ENCODE measurements at regions not wholly inside any gene's neighbourhood (a gene's known extent, or its start where the extent isn't known, plus 50 kb on each side); places are given as distances from the start of the nearest gene placed in this dataset.

DNA sequence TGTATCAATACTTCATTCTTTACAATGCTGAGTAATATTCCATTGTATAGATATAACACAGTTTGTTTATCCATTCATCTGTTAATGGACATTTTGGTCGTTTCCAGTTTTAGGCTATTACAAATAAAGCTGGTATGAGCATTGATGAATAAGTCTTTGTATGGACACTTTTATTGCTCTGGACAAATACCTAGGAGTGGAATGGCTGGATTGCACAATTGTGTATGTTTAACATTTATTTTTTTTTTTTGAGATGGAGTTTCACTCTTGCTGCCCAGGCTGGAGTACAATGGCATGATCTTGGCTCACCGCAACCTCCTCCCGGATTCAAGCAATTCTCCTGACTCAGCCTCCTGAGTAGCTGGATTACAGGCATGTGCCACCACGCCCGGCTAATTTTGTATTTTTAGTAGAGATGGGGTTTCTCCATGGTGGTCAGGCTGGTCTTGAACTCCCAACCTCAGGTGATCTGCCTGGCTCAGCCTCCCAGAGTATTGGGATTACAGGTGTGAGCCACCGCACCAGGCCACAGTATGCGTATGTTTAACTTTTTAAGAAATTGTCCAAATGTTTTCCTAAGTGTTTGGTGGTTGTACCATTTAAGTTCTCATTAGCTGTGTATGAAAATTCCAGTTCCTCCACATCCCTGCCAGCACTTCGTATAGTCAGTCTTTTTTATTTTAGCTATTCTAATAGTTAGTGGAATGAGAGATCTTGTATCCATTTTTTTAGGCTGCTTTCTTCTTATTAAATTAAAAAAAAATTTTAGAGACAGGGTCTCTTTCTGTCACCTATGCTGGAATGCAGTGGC lies 194.9 kb upstream of the HAAO start:
- TF ChIP-seq SIN3A (IDR thresholded peaks at IDR 0.05; ENCODE audit: borderline replicate concordance, insufficient read depth, low read length) (no peak), POLR2AphosphoS5 (IDR thresholded peaks at IDR 0.05; ENCODE audit: low read depth, low read length) (no peak)

All from PFSK-1 (cell line).